ENCODE measurements at regions not wholly inside any gene's neighbourhood (a gene's known extent, or its start where the extent isn't known, plus 50 kb on each side); places are given as distances from the start of the nearest gene placed in this dataset.

GRCh38 chr1:112790920-112791722 is 76.0 kb upstream of the PPM1J start:
- Histone ChIP-seq H3K23ac (ENCODE audit: low read depth, low read length, poor library complexity) (no peak overlapping the region), H3K9me3 (replicated peaks in 1 of 2; ENCODE audit: control insufficient read depth in 2 of 2, insufficient read depth in 1 of 2, low read depth in 1 of 2, low read length in 2 of 2) (no peaks in the 10 kb centered on the region), H4K8ac (ENCODE audit: low read depth, low read length) (no peak overlapping the region), H2BK120ac (ENCODE audit: low read depth, low read length) (no peak overlapping the region), H2AK5ac (ENCODE audit: low read depth, low read length) (no peak overlapping the region), H2BK12ac (ENCODE audit: low read length) (no peak overlapping the region), H3K4me1 (ENCODE audit: control insufficient read depth in 2 of 2, insufficient read depth in 1 of 2, low read depth in 1 of 2, low read length in 2 of 2) (peaks cover 0 to 2% of the 10 kb centered on the region in 2 donors), H3K27ac (replicated peaks; ENCODE audit: low read length) (no peak overlapping the region), H3K27me3 (ENCODE audit: control insufficient read depth in 3 of 3, insufficient read depth in 3 of 3, low read depth in 1 of 3, low read length in 3 of 3) (peaks cover 0 to 13% (median 0%) of the 10 kb centered on the region in 3 experiments), H3K4me2 (ENCODE audit: insufficient read depth, low read length, poor library complexity, severe bottlenecking) (no peak overlapping the region), H3K79me1 (ENCODE audit: low read depth, low read length) (no peaks in the 10 kb centered on the region), H3K9ac (ENCODE audit: low read depth, low read length, poor library complexity) (no peak overlapping the region), H2BK5ac (ENCODE audit: low read length) (no peak overlapping the region), H3K14ac (ENCODE audit: low read length) (no peak overlapping the region), H3K4ac (ENCODE audit: low read length) (no peak overlapping the region), H3K18ac (ENCODE audit: low read length) (no peak overlapping the region), H2AFZ (ENCODE audit: low read length) (no peak overlapping the region), H3K36me3 (replicated peaks in 1 of 2; ENCODE audit: control insufficient read depth in 2 of 2, insufficient read depth in 2 of 2, low read length in 2 of 2) (no peaks in the 10 kb centered on the region), H2BK15ac (ENCODE audit: low read length) (no peak overlapping the region), H3K4me3 (ENCODE audit: low read length in 2 of 2) (no peak overlapping the region), H4K91ac (ENCODE audit: low read depth, low read length, poor library complexity) (no peak overlapping the region)
- DNase-seq (ENCODE audit: low spot score) = no peak
- WGBS, 2 donors (ENCODE audit: extremely low coverage in 2 of 2, insufficient read length in 2 of 2, insufficient replicate concordance in 1 of 2) = no CpG with 5 or more reads among the region's 10 CpGs

GRCh38 chr1:112788561-112788960 is 73.4 kb upstream of the PPM1J start:
- Histone ChIP-seq H2BK5ac (ENCODE audit: low read length) (no peak overlapping the region), H3K4me1 (ENCODE audit: control insufficient read depth in 2 of 2, insufficient read depth in 1 of 2, low read depth in 1 of 2, low read length in 2 of 2) (no peaks in the 10 kb centered on the region), H2BK12ac (ENCODE audit: low read length) (no peak overlapping the region), H2AFZ (ENCODE audit: low read length) (no peak overlapping the region), H2AK5ac (ENCODE audit: low read depth, low read length) (no peak overlapping the region), H3K27ac (replicated peaks; ENCODE audit: low read length) (no peak overlapping the region), H2BK120ac (ENCODE audit: low read depth, low read length) (no peak overlapping the region), H3K9ac (ENCODE audit: low read depth, low read length, poor library complexity) (no peak overlapping the region), H4K8ac (ENCODE audit: low read depth, low read length) (no peak overlapping the region), H3K4ac (ENCODE audit: low read length) (no peak overlapping the region), H3K79me1 (ENCODE audit: low read depth, low read length) (no peaks in the 10 kb centered on the region), H3K18ac (ENCODE audit: low read length) (no peak overlapping the region), H2BK15ac (ENCODE audit: low read length) (no peak overlapping the region), H4K91ac (ENCODE audit: low read depth, low read length, poor library complexity) (no peak overlapping the region), H3K4me3 (ENCODE audit: low read length in 2 of 2) (no peak overlapping the region), H3K36me3 (replicated peaks in 1 of 2; ENCODE audit: control insufficient read depth in 2 of 2, insufficient read depth in 2 of 2, low read length in 2 of 2) (no peaks in the 10 kb centered on the region), H3K14ac (ENCODE audit: low read length) (no peak overlapping the region), H3K27me3 (ENCODE audit: control insufficient read depth in 3 of 3, insufficient read depth in 3 of 3, low read depth in 1 of 3, low read length in 3 of 3) (peaks cover 0 to 5% (median 0%) of the 10 kb centered on the region in 3 experiments), H3K23ac (ENCODE audit: low read depth, low read length, poor library complexity) (no peak overlapping the region), H3K4me2 (ENCODE audit: insufficient read depth, low read length, poor library complexity, severe bottlenecking) (no peak overlapping the region), H3K9me3 (replicated peaks in 1 of 2; ENCODE audit: control insufficient read depth in 2 of 2, insufficient read depth in 1 of 2, low read depth in 1 of 2, low read length in 2 of 2) (no peaks in the 10 kb centered on the region)
- DNase-seq (ENCODE audit: low spot score) = no peak

- Histone ChIP-seq H2AK5ac (ENCODE audit: low read depth, low read length) (no peak overlapping the region), H2AFZ (ENCODE audit: low read length) (no peak overlapping the region), H3K23ac (ENCODE audit: low read depth, low read length, poor library complexity) (no peak overlapping the region), H2BK120ac (ENCODE audit: low read depth, low read length) (no peak overlapping the region), H3K4ac (ENCODE audit: low read length) (no peak overlapping the region), H3K4me3 (ENCODE audit: low read length in 2 of 2) (no peak overlapping the region), H3K9me3 (replicated peaks in 1 of 2; ENCODE audit: control insufficient read depth in 2 of 2, insufficient read depth in 1 of 2, low read depth in 1 of 2, low read length in 2 of 2) (peaks cover under 1 to 2% of the 10 kb centered on the region in 2 donors), H4K91ac (ENCODE audit: low read depth, low read length, poor library complexity) (no peak overlapping the region), H3K18ac (ENCODE audit: low read length) (no peak overlapping the region), H3K4me1 (ENCODE audit: control insufficient read depth in 2 of 2, insufficient read depth in 1 of 2, low read depth in 1 of 2, low read length in 2 of 2) (no peaks in the 10 kb centered on the region), H3K79me1 (ENCODE audit: low read depth, low read length) (no peaks in the 10 kb centered on the region), H3K36me3 (replicated peaks in 1 of 2; ENCODE audit: control insufficient read depth in 2 of 2, insufficient read depth in 2 of 2, low read length in 2 of 2) (no peaks in the 10 kb centered on the region), H3K4me2 (ENCODE audit: insufficient read depth, low read length, poor library complexity, severe bottlenecking) (no peak overlapping the region), H3K27me3 (ENCODE audit: control insufficient read depth in 3 of 3, insufficient read depth in 3 of 3, low read depth in 1 of 3, low read length in 3 of 3) (peaks cover 0 to under 1% (median 0%) of the 10 kb centered on the region in 3 experiments), H4K8ac (ENCODE audit: low read depth, low read length) (no peak overlapping the region), H3K27ac (replicated peaks; ENCODE audit: low read length) (no peak overlapping the region), H2BK12ac (ENCODE audit: low read length) (no peak overlapping the region), H2BK15ac (ENCODE audit: low read length) (no peak overlapping the region), H2BK5ac (ENCODE audit: low read length) (no peak overlapping the region), H3K14ac (ENCODE audit: low read length) (no peak overlapping the region), H3K9ac (ENCODE audit: low read depth, low read length, poor library complexity) (no peak overlapping the region)
- no peak for DNase-seq (ENCODE audit: low spot score)
- WGBS, 2 donors (ENCODE audit: extremely low coverage in 2 of 2, insufficient read length in 2 of 2, insufficient replicate concordance in 1 of 2) = no CpG with 5 or more reads among the region's 2 CpGs
These were observed 72.9 kb upstream of the PPM1J start for GRCh38 chr1:112788054-112788453.

GRCh38 chr1:112783059-112783458 is 67.9 kb upstream of the PPM1J start:
- H3K9me3 ChIP-seq (replicated peaks in 1 of 2; ENCODE audit: control insufficient read depth in 2 of 2, insufficient read depth in 1 of 2, low read depth in 1 of 2, low read length in 2 of 2) = peaks cover 2 to 3% of the 10 kb centered on the region in 2 donors
- no peak overlapping the region for H2BK120ac ChIP-seq (ENCODE audit: low read depth, low read length)
- H3K23ac ChIP-seq (ENCODE audit: low read depth, low read length, poor library complexity) = no peak overlapping the region
- H3K27me3 ChIP-seq (ENCODE audit: control insufficient read depth in 3 of 3, insufficient read depth in 3 of 3, low read depth in 1 of 3, low read length in 3 of 3) = peaks cover 0 to 8% (median 0%) of the 10 kb centered on the region in 3 experiments
- H3K27ac ChIP-seq (replicated peaks; ENCODE audit: low read length) = no peak overlapping the region
- no peak overlapping the region for H2AFZ ChIP-seq (ENCODE audit: low read length)
- H3K79me1 ChIP-seq (ENCODE audit: low read depth, low read length) = no peaks in the 10 kb centered on the region
- no peaks in the 10 kb centered on the region for H3K36me3 ChIP-seq (replicated peaks in 1 of 2; ENCODE audit: control insufficient read depth in 2 of 2, insufficient read depth in 2 of 2, low read length in 2 of 2)
- H3K4me2 ChIP-seq (ENCODE audit: insufficient read depth, low read length, poor library complexity, severe bottlenecking) = no peak overlapping the region
- H2BK12ac ChIP-seq (ENCODE audit: low read length) = peak overlapping the region; percentile 35
- no peak overlapping the region for H3K18ac ChIP-seq (ENCODE audit: low read length)
- no peak overlapping the region for H2BK15ac ChIP-seq (ENCODE audit: low read length)
- no peak overlapping the region for H2BK5ac ChIP-seq (ENCODE audit: low read length)
- H3K4me3 ChIP-seq (ENCODE audit: low read length in 2 of 2) = no peak overlapping the region
- H4K91ac ChIP-seq (ENCODE audit: low read depth, low read length, poor library complexity) = no peak overlapping the region
- no peak overlapping the region for H2AK5ac ChIP-seq (ENCODE audit: low read depth, low read length)
- no peak overlapping the region for H3K4ac ChIP-seq (ENCODE audit: low read length)
- H3K4me1 ChIP-seq (ENCODE audit: control insufficient read depth in 2 of 2, insufficient read depth in 1 of 2, low read depth in 1 of 2, low read length in 2 of 2) = no peaks in the 10 kb centered on the region
- DNase-seq (ENCODE audit: low spot score) = no peak
- no peak overlapping the region for H3K9ac ChIP-seq (ENCODE audit: low read depth, low read length, poor library complexity)
- H4K8ac ChIP-seq (ENCODE audit: low read depth, low read length) = no peak overlapping the region
- no peak overlapping the region for H3K14ac ChIP-seq (ENCODE audit: low read length)
